GM13976 (cell line): ENCODE measurements at regions not wholly inside any gene's neighbourhood (a gene's known extent, or its start where the extent isn't known, plus 50 kb on each side); places are given as distances from the start of the nearest gene placed in this dataset.

Experiments used
- DNase-seq: peaks from one replicate; pipeline ENCODE4 v3.0.0; 2012; ENCODE audit warnings: low spot score
- CTCF ChIP-seq: IDR thresholded peaks from 2 replicates; pipeline ENCODE4 v1.5.1; 2012; ENCODE audit warnings: borderline replicate concordance, mild to moderate bottlenecking; ENCODE audit not compliant: insufficient read depth; ENCODE audit errors: extremely low read depth, missing control alignments, control extremely low read depth
- in situ Hi-C: fragments of 300-500 bp; cut with MboI; formaldehyde crosslinking; loops from one replicate; pipeline ENCODE4 v1.12.0; 2022; ENCODE audit warnings: low sequenced_read_pairs, mixed read lengths, inconsistent platforms; ENCODE audit not compliant: unreplicated experiment

- no peak for TF ChIP-seq CTCF
- no peak for DNase-seq
- in situ Hi-C loops = no loop called here
Observed at GRCh38 chr19:28914173-28914572, 298.8 kb downstream of the UQCRFS1 start.

GRCh38 chr19:28913626-28914025, 299.3 kb downstream of the UQCRFS1 start:
- no peak for TF ChIP-seq CTCF
- no peak for DNase-seq
- in situ Hi-C loops = no loop called here

GRCh38 chr19:28908941-28909340, 304.0 kb downstream of the UQCRFS1 start:
- TF ChIP-seq CTCF = no peak
- in situ Hi-C loops = no loop called here
- DNase-seq = no peak

GRCh38 chr19:28907534-28907933, 305.4 kb downstream of the UQCRFS1 start:
- in situ Hi-C loops = no loop called here
- no peak for TF ChIP-seq CTCF
- DNase-seq = no peak

- DNase-seq = no peak
Observed at GRCh38 chr19:28905996-28906395, 307.0 kb downstream of the UQCRFS1 start.

GRCh38 chr19:28899703-28900102, 313.2 kb downstream of the UQCRFS1 start:
- no peak for TF ChIP-seq CTCF
- in situ Hi-C loops = no loop called here
- DNase-seq = no peak

More at GRCh38 chr19:28905996-28906395, 307.0 kb downstream of the UQCRFS1 start:
- in situ Hi-C loops = no loop called here
- TF ChIP-seq CTCF = no peak

- in situ Hi-C loops = no loop called here
- DNase-seq = no peak
- no peak for TF ChIP-seq CTCF
Observed at GRCh38 chr19:28898249-28898648, 314.7 kb downstream of the UQCRFS1 start.
